GM18867 (cell line): ENCODE measurements at regions not wholly inside any gene's neighbourhood (a gene's known extent, or its start where the extent isn't known, plus 50 kb on each side); places are given as distances from the start of the nearest gene placed in this dataset.
"Not testable (repeated sequence)": the region's sequence is repeated elsewhere in the genome, so short reads cannot be mapped to it uniquely, and the experiment has no call there.

Experiments
- ATAC-seq: cut with Tn5 transposase; IDR thresholded peaks from one replicate; pipeline ENCODE4 v1.9.1; 2021; ENCODE audit warnings: mild to moderate bottlenecking, moderate library complexity; ENCODE audit not compliant: unreplicated experiment

- peak; percentile 98 for ATAC-seq
Observed at GRCh38 chr1:206256935-206257334, 53.6 kb downstream of the SRGAP2 start.

GRCh38 chr1:206261473-206261872 lies 58.1 kb downstream of the SRGAP2 start:
- ATAC-seq, result not testable (repeated sequence)

- ATAC-seq, result not testable (repeated sequence)
Observed at GRCh38 chr1:206262424-206262823, 59.1 kb downstream of the SRGAP2 start.

DNA sequence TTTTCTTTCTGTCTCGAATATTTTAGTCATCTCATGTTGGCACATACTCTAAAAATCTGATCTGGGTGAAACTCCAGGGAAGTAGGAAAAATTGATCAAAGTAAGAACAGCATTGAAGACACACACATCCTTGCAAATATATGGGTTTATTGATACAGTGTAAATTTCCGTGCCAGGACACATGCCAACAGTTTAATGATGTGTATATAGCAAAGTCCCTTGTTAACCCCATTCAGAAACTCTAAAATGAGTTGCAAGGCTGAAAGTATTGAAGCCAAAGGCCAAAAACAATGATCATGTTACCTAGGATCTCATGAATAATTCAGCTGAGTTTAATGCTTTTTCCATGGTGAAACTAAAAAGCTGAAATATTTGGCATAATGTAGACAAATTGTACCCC lies 61.6 kb downstream of the SRGAP2 start:
- not testable (repeated sequence) for ATAC-seq

GRCh38 chr1:206271153-206271552 lies 67.8 kb downstream of the SRGAP2 start:
- not testable (repeated sequence) for ATAC-seq

GRCh38 chr1:206273104-206273503 lies 69.8 kb downstream of the SRGAP2 start:
- ATAC-seq, result not testable (repeated sequence)

- not testable (repeated sequence) for ATAC-seq
Observed at GRCh38 chr1:206276143-206276542, 72.8 kb downstream of the SRGAP2 start.

DNA sequence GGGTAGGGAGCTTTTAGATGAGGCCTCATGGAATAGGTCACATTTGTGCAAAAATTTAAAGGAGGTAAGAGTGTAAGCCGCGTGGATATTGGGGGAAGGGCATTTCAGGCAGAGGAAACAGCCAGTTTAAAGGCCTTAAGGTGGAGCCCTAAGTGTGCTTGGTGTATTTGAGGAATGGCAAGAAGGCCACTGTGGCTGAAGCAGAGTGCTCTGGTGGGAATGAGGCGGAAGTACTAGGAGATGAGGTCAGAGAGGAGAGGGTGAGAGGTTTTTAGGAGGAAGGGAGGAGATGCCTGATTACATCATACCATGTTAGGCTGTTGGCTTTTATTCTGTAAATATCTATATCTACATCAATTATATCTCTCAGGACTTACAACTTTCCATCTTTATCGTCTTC lies 75.3 kb downstream of the SRGAP2 start:
- not testable (repeated sequence) for ATAC-seq

DNA sequence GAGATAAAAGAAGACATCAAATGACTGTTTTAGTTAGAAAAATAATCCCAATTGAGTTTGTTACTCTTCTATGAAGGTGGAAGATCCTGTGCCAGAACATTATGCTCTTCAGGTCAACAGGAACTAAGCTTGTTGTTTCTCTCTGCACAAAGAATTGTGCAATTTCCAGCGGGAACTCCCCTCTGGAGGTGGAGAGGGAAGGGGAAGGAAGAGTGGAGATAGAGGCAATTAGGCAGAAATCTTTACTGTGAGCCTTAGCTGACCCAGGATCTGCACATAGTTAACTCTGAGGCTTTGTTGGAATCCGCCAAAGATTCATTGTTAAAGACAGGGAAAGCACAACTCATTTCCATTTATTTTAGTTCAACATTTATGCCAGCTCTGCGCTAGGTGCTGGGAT lies 77.3 kb downstream of the SRGAP2 start:
- not testable (repeated sequence) for ATAC-seq

DNA sequence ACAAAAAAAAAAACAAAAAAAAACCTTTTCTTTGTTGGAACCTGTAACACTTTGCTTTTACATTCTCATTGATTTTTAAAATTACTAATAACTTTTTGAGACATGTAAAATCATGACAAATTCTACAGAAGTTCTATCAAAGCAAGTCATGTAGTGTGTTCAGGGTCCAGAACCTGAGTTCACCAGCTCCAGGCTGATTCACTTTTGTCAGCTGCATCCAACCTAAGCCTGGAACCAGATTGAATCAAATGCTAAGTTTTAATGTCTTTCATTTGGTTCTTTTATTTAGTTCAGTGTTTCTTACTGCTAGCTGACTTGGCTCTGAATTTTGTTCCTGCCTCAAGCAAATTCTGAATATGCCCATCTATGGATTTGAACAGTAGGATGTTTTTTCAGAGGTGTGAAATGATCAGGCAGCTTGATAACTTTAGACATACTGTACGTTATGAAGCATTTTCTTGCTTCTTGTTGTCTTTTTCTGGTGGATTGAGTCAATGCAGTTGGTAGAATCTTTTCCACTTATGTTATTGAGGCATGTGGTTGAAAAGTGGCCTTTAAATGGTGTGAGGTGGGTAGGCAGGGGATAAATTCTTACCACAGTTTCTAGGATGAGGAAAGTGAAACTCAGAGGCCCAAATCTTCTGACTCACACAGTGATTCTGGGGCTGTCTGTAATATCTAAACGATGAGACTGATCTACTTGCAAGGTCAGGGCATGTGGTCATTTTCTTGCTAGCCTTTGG lies 78.7 kb downstream of the SRGAP2 start:
- peak; percentile 65 for ATAC-seq

GRCh38 chr1:206285024-206285960 lies 82.0 kb downstream of the SRGAP2 start:
- peak; percentile 54 for ATAC-seq

GRCh38 chr1:206287759-206288158 lies 84.4 kb downstream of the SRGAP2 start:
- ATAC-seq, result not testable (repeated sequence)

DNA sequence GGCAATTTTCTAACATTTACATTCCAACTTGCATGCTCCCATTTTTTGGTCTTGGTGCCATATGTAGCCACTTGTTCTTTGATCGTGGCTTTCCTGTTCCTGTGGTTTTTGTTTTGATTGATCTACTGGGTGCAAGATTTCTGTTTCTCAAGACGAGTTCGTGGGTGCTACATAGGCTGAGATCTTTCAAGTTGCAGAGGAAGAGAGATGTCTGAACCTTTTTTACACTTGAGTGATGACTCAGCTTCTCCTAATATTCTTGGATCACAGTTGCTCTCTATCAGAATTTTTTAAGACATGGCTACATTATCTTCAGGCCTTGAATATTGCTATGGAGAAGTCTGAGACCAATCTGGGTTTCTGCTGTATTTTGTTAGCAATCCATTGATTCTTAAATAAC lies 85.1 kb downstream of the SRGAP2 start:
- not testable (repeated sequence) for ATAC-seq

- ATAC-seq, result not testable (repeated sequence)
Observed at GRCh38 chr1:206297145-206298031, 94.0 kb downstream of the SRGAP2 start.

GRCh38 chr1:206298032-206298392 lies 94.7 kb downstream of the SRGAP2 start:
- ATAC-seq, result not testable (repeated sequence)

DNA sequence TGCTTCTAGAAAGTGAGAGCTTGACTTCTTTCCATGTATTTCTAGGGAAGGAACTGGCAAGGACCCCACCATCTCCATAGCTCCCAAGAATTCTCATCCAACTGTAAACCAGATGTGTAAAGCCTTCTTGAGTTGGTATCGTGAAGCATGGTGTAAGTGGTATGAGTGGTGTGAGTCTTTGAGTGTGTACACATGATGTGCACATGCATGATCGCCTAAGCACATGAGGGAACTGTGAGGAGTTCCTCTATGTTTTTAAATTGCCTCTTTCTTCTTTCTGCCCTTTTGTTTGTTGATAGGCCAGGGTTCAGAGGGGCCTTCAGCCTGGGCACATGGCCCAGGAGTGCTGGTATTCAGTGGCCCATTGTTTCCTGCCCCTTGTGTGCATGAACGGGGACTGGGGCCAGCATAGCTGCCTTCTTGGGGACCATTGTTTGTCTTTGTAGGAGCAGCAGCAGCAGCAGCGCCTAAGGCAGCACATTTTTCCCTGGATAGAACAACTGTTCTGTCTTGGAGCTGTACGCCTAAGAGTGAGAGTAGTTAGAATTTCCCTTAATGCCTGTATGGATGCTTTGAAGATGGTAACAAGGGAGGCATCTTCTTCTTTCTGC lies 95.9 kb downstream of the SRGAP2 start:
- not testable (repeated sequence) for ATAC-seq

DNA sequence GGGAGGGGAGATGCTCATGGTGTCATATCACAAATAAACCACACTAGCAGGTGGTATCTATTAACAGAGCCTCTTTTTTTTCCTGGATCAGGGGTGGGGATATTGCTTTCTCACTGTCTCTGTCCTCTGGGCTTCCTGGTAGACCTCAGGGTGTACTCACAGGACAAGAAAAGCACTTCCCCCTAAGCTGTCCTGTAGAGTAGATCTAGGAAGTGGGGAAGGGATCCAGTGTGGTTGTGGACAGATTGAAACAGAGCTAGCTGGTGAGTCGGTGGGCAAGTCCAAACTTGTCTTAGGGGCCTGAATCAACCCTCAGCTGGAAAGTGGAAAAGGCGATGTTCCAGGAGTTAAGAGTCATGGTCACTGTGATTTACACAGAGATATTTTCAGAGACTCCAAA lies 96.6 kb downstream of the SRGAP2 start:
- not testable (repeated sequence) for ATAC-seq

GRCh38 chr1:206302056-206302455 lies 98.7 kb downstream of the SRGAP2 start:
- ATAC-seq, result not testable (repeated sequence)

DNA sequence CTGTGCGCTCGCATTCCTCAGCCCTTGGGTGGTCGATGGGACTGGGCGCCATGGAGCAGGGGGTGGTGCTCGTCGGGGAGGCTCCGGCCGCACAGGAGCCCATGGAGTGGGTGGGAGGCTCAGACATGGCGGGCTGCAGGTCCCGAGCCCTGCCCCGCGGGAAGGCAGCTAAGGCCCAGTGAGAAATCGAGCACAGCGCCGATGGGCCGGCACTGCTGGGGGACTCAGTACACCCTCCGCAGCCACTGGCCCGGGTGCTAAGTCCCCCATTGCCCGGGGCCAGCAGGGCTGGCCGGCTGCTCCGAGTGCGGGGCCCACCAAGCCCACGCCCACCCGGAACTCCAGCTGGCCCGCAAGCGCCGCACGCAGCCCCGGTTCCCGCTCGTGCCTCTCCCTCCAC lies 104.1 kb downstream of the SRGAP2 start:
- ATAC-seq, result not testable (repeated sequence)

DNA sequence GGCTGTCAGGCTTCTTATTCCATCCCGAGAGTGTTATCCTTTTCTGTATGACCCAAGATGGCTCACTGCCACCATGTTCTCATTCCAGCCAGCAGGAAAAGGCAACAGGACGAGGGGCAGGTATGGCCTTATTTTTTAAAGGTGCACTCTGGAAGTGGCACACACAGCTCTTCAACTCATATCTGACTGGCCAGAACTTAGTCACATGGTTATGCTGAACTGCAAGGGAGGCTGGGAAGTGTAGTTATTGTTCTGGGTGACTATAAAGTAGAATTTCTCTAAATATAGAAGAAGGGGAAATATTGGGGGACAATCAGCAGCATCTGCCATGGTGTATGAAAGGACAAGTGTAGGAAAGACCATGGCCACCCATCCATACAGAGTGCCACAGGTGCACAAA lies 107.6 kb downstream of the SRGAP2 start:
- not testable (repeated sequence) for ATAC-seq
